GM19351 (cell line): ENCODE measurements at regions not wholly inside any gene's neighbourhood (a gene's known extent, or its start where the extent isn't known, plus 50 kb on each side); places are given as distances from the start of the nearest gene placed in this dataset.
A peak's percentile ranks its signal among the peaks of the same experiment; 100 is the strongest.

Experiments
- ATAC-seq: cut with Tn5 transposase; IDR thresholded peaks from one replicate; pipeline ENCODE4 v1.9.1; 2021; ENCODE audit warnings: mild to moderate bottlenecking, moderate library complexity; ENCODE audit not compliant: unreplicated experiment

DNA sequence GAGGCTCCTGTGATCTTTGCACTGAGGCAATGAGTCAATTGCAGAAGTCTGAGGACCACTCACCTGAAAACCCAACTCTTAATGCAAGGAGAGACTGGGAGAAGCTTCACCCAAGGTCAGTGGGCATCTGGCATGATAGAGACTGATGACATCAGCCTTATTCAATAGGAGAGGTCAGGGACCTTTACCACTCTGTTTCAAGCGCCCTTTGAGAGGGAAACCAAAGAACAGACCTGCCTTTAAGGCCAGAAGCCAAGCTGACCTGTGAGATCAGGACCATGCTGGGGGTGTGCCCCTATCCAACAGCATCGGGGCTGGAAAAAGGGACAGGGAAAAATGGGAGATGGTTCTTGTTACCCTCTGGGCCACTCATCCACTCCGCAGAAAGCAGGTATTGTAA lies 83.3 kb upstream of the FOXN3 start:
- ATAC-seq: no peak

DNA sequence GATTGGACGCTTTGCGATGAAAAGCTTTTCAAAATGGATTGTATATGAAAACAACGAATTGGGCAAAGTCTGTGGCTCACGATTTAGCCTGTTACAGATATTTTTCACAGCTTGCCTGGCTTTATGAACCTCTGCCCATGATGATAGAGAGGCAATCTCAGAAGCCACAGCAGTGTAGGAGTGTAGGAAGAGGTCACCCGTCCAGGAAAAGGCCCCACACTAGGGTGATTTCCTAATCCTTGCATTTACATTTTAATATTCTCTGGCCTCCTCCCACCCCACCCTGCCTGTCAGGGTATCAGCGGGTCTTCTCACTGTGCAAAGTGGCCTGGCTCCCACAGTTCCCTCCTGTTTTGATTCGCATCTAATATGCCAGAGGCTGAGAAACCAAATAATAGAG lies 81.8 kb upstream of the FOXN3 start:
- no peak for ATAC-seq

DNA sequence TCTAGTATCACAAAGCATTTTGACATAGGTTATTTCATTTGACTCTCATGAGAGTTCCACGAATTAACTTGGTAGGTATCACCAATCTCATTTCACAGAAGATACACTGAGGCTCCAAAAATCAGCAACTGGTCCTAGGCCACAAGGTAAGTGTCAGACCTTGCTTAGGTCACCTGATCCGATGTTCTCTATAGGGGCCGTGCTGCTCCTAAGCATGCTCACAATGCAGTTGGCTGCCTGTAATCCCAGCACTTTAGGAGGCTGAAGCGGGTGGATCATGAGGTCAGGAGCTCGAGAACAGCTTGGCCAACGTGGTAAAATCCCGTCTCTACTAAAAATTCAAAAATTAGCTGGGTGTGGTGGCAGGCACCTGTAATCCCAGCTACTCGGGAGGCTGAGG lies 78.7 kb upstream of the FOXN3 start:
- ATAC-seq: no peak

DNA sequence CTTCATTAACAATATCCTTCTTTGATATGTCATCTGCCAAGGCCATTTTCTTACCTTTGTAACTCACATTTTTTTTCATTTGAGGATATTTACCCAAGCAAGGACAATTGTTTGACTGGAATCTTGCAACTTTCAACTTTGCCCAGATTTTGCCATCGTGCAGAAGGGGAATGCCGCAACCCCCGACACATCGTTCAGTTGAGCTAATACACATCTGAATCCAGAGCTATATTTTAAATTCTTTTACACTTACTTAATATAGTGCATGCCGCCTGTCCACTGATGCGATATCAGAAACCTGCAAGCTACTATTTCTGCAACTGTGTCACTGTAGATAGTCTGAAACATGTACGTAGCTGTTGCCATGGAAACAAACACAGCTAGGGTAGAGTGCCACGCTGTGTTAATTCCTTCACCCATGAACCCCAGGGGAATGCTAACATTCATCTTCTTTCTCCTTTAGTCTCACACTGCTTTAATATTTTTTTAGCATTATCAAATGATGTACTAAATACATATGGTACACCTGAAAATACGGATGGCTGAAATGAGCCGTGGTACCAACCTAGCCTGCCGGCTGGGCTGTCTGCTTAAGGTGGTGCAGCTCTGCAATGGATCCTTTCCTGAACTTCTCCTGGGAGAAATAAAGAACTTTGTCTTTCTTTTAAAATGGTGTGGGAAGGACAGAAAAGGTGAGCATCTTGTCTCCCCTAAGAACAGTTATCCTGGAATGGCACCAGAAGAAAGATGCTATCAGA lies 77.0 kb upstream of the FOXN3 start:
- ATAC-seq: peak; percentile 99

DNA sequence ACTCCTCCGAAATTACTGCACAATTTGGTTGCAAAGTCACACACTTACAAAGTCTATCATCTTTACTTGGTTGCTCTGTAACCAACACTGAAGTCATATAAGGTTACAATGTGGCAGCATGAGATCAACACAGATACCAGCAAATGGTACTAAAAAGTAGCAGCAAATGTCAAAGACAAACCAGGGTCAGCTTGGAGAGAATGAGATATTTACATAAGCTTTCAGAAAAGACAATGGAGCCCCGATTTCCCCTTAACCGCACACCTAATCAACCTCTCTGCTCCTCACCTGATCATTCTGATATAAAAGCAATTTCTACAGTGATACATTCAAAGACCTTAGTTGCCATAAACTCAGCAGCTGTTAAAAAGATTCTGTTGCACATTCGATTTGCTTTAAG lies 76.4 kb upstream of the FOXN3 start:
- ATAC-seq: no peak

DNA sequence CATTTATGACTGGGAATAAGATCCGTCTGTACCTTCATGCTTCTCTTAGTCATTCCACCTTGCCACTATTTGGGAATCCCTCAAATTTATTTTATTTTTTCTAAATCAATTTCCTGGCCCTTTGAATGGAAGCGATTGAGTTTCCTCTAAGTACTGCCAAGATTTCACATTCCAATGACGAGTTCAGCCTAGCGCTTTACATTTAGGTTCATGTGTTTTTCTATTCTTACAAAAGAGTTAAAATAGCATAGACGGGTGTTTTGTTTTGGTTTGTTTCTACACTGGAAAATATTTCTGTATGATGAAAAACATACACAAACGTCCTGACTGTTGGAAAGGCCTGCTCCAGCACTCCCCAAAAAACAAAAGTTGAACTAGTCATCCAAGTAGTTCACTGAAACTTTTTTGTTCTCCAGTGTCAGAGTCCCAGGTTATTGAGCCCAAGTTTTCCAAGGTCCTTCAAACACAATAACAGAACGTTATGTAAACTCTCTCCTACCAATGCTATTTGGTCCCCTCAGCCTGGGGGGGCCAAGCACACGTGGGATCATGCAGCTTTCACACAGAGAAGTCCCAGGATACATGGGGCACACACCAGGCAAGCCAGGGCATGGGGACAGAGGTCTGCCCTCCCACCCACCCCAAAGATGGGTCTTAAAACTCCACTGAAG lies 74.8 kb upstream of the FOXN3 start:
- no peak for ATAC-seq

DNA sequence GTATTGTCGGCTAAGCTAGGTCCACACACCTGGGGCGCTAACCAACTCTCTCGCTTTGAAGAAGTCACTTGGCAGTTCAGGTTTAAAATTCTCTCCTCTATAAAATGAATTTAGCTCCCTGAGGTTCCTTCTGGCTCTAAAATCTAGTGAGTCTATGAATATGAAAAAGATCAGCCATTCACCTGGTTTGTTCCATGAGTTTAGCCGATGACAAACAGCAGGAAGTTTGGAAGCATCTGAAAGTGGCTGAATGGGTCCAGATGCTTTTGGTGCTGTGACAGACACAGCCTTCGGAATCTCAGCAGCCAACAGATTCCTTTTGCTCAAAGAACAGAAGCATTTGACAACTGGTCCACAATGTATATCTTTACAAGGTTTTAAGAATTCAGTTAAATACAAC lies 73.4 kb upstream of the FOXN3 start:
- no peak for ATAC-seq

DNA sequence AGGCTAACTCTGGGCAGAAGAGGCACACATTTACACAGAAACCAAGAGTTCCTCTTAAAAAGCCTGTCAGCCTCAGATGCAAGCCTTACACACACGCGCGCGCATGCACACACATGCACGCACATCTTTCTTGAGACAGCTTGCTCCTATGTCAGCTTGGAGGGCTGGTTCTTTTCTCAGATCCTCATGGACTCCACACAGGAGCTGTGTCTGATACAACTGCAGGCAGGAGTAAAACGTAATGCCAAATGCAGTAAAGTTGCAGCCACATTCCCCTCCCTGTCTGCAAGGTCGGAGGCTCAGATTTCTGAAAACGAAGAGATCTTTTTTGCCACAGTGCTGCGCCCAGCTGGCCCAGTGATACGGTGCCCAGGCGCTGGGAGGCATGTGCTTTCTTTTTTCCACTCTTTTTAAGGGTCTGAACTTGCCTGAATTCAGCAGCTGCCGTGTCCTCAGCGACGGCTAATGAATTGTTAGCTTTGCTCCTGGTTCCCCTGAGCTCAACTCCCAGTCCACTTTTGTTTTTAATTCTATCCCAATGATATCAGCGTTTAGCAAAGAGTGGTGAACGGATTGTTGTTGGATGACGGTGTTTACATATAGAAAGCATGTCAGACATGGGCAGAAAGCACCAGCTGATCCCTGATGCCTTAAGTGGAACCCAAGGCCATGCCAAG lies 72.9 kb upstream of the FOXN3 start:
- ATAC-seq: no peak

DNA sequence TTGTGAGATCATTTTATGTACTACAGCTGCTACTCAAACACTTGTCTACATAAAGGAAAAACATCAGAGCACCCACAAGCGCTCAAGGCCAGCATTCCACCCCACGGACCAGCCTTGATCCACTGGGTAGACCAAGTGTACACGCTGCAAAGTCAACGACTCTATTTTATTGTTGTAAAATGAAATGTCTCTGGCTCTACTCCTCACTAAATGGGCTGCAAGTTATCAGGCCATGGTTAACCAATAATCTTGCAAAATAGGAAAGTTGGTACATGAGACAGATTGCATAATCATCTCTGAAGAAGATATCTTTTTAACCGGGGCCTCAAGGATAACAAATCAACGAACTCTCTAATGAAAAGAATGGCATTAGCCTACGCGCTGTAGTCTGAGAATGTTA lies 69.9 kb upstream of the FOXN3 start:
- ATAC-seq: no peak

DNA sequence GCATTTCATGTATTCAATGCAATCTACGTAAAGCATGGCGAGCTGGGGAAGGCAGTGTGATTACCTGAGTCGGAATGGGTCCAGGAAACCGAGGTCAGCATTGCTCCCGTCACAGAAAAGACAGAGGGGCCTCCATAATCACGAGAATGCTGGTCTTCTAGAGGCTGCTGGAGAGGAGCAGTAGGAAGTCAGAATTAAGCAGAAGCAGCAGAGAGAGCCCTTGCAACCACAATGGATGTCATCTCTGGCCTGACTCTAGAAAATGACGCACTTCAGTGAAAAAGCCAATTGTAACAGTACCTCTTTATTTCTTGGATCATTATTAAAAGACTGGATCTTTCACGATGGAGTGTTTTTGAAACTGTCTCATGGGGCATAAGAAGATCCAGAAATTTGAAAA lies 69.5 kb upstream of the FOXN3 start:
- no peak for ATAC-seq

DNA sequence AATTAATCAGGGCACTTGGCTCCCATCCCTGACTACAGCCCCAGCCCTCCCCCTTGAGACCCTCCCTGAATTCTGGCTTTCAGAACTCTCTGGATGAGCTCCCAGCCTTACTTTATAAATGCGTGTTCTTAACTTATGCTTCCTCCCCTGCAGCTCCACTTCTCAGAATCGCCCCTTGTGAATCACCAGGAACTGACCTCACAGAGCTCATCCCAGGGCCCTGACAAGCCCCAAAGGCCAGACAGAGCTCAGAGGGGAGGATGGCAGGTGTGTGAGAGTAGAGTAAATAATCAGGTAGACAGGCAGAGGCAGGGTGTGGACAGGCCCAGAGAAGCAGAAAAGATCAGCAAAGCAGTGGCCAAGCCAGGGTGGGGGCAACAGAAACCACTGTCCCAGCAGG lies 68.2 kb upstream of the FOXN3 start:
- ATAC-seq: no peak

DNA sequence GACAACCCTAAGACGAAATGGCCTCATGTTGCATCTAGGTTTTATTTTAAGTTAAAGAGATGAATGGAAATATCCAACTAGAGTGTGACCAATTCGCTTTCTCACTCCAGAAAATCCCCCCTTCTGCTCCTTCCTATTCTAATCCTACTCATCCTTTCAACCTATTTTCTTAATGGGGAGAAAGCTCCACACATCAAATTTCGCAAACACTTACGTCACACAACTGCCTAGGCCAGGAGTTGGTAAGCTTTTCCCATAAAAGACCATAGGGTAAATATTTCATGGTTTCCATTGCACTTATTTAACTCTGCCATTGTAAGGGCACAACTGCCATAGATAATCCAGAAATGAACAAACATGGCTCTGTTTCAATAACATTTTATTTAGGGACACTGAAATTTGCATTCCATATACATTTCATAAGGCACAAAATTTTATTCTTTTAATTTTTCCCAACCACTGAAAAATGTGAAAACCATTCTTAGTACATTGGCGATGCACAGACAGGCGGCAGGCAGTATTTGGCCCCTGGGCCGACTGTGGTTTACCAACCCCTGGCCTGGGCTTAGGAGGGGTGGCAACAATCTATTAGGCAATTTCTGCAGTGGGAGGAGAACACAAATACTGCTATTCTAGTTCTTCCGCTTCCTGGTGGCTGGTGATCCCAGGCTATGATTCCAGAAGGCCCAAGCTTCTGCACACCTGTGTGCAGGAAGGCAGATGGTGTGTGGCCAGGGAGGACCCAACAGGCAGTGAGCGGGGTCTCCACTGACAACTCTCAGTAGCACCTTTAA lies 67.2 kb upstream of the FOXN3 start:
- ATAC-seq: no peak

DNA sequence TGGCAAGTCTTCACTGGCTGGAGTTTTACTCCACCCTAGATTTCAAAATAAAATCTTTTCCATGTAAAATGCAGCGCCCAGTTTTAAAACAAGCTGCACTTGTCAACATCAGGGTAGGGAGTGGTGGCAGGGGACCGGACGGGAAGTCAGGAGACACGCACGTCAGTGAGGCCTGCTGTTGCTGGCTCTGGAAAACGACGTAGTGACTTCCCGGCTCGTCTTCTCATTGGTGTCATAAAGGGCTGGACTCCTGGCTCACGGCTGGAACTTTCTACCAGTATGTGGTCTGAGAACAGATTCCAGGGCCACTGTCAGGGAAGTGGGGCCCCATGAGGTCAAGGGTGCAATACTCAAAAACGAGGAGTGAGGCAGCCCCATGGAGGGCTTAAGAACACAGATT lies 64.2 kb upstream of the FOXN3 start:
- no peak for ATAC-seq

DNA sequence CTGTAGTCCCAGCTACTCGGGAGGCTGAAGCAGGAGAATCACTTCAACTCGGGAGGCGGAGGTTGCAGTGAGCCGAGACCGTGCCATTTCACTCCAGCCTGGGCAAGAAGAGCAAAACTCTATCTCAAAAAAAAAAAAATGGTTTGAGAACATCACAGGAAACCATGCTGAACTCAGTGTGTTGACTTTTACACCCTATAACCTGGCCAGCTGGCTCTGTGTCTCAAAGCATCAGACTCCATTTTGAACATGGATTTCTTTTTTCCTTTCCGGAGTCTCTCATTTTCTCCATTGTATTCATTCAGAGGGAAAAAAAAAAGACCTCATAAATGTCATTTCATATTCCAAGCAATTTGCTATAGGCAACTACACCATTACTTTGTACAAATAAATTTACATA lies 63.2 kb upstream of the FOXN3 start:
- no peak for ATAC-seq

DNA sequence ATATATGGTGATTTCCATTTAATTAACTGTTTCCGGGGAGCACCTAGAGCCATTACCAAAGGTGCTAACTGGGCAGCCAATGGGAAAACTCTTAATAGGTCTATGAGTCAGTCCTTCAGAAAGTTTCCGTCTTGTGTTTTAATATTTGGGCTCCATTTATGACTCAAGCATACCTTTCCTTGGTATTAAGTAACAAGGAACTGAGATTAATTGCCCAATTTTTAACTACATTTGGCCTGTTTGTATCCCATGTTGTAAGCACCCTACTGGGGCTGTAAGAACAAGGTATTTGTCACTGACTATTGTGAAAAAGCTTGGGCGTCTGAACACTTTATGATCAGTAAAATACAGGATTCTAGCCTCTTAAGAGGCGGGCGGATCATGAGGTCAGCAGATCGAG lies 62.8 kb upstream of the FOXN3 start:
- ATAC-seq: no peak

DNA sequence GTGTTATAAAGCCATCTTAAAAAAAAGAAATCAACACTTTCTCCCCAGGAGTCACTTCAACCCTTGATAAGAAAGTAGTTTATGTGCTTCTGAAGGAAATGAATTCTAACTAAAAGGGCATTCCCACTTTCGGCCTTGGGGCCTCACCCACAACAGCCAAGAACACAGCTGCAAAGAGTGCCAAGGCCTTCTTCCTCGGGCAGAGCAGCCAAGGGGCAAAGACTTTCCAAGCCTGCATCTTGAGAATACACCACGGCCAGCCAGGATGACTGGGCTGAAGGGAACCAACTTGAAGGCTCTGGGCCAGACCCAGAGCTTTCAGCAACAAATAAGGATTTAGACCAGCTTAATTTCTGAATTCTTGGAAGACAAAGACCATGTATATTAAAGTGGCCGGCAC lies 60.4 kb upstream of the FOXN3 start:
- no peak for ATAC-seq

DNA sequence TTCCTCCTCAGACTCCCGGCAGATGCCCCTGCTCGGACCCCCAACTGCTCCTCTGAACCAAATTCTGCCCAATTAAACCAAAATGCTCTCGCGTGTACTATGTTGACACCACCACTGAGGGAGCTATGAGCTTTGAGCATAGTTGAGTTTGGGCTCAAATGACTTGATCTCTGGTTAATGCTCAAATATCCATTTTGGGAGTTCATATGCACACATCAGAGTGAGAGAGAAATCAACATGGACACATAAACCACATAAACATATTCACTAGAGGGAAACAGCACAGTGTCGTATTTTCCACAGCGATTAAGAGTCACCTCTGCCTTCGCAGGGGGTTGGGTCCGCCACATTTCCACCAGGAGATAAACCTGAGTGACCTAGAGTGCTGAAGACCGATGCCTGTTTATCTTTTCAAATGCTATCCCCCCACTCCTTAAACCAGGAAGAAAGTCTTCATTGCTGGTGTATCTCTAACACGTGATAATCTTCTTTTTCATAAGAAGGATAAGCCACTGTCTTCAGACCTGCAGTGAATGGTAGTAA lies 59.4 kb upstream of the FOXN3 start:
- no peak for ATAC-seq

DNA sequence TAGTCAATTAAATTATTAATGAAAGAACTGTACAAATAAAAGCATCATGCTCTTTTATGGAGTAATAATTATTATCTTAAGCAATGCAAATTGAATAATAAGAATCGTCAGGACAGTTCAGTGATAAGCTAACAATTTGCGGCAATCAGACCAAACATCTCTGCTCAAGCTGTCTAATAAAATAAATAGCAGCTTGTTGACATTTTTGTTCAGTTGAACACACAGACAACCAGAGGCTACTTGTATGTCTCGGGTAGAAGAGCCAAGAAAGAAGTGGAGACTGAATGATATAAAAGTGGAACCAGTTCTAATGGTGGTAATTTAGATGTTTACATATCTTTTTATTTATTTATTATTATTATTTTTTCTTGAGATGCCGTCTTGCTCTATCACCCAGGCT lies 57.4 kb upstream of the FOXN3 start:
- no peak for ATAC-seq

DNA sequence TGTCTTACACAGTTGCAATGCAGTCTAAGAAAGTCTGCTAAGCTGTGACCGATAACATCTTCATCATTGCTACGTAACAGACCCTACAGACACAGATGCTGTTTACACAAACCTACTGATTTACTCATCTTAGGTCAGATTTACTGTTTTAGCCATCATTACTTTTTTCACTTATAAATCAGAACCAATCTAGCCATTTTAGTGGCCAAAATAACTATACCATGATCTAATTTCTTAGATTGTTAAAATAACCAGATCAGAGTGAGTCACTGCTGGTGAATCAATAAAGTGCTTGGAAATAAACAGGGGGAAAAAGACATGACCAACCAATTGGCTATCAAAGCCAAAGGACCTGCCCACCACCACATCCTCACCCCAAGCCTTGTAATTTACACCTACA lies 57.0 kb upstream of the FOXN3 start:
- ATAC-seq: no peak

DNA sequence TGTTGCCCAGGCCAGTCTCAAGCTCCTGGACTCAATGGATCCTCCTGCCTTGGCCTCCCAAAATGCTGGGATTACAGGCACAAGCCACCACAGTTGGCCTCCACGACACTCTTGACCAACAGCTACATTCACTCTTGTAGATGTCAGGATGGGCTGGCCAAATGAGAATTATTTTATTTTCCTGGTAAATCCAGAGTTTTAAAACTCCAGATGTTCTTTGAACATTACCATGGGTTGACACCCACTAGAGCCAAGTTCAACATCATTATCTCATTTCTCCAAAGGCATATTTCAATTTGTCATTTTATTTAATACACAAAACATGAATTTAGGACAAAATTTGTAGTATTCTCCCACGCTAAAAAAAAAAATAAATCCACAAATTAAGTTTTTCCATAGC lies 56.5 kb upstream of the FOXN3 start:
- ATAC-seq: no peak

DNA sequence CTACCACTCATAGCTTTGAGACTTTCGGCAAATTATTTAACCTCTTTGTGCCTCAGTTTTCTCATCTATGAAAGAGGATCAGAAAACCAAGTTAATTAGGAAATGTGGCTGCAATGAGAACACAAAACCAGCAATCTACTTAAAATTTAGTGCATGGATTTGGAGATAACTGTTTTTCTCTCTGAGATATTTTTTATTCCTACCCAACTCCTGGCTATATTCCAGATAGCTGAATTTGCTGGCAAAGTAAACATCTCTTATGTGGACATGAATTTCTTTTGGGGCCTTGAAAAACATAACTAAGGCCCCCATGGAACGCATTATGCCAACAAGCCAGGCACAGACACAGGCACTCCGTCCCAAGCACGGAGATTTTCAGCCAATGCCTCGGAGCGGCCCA lies 53.4 kb upstream of the FOXN3 start:
- ATAC-seq: no peak
